ENCODE measurements at regions not wholly inside any gene's neighbourhood (a gene's known extent, or its start where the extent isn't known, plus 50 kb on each side); places are given as distances from the start of the nearest gene placed in this dataset.
"Not testable (repeated sequence)": the region's sequence is repeated elsewhere in the genome, so short reads cannot be mapped to it uniquely, and the experiment has no call there.

DNA sequence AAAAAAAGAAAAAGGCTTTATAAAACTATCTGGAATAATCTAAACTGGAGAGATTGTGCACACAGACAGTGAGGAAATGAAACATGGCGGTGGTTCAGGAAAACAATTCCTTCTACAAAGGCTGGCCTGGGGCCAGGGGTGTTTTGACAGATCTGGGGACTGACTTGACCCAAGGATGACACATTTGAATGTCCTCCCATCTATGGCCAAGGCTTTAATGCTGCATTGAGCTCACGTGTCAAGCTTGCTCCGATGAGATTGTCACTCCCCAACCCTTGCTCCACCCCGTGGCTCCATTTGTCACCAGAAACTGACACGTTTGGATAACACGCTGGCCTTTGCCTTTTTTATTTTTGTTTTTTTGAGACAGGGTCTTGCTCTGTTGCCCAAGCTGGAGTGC, 156.1 kb downstream of the ZFP64 start:
- DNase-seq (ENCODE audit: extremely low spot score) = no peak
- ChIA-PET CTCF (no interaction called here), POLR2A (no interaction called here)
- TF ChIP-seq SUZ12 (IDR thresholded peaks at IDR 0.05) = no peak
- TF ChIP-seq HDGF (IDR thresholded peaks at IDR 0.05; ENCODE audit: borderline replicate concordance) = no peak
- no peak for TF ChIP-seq CTBP1 (IDR thresholded peaks at IDR 0.05; ENCODE audit: borderline replicate concordance)
- no peak for TF ChIP-seq FOXK2 (IDR thresholded peaks at IDR 0.05)
- TF ChIP-seq ELF4 (IDR thresholded peaks at IDR 0.05) = no peak
- no peak for TF ChIP-seq LEF1 (IDR thresholded peaks at IDR 0.05; ENCODE audit: borderline replicate concordance)
- no peak for TF ChIP-seq BHLHE40 (IDR thresholded peaks at IDR 0.05; ENCODE audit: borderline replicate concordance)
- no peak for TF ChIP-seq FOXA1 (IDR thresholded peaks at IDR 0.05)
- no peak for TF ChIP-seq ARNT (IDR thresholded peaks at IDR 0.05)
- no peak for TF ChIP-seq TARDBP (IDR thresholded peaks at IDR 0.05)
- no peak for TF ChIP-seq SP1 (IDR thresholded peaks at IDR 0.05)
- TF ChIP-seq L3MBTL2 (conservative IDR thresholded peaks at IDR 0.05) = no peak
- no peak for TF ChIP-seq ZNF384 (IDR thresholded peaks at IDR 0.05)

- no peak for DNase-seq (ENCODE audit: extremely low spot score)
- CTCF ChIA-PET = interaction anchor here (0.7 to 1.0 kb wide), 2 partner anchors 91 to 340 kb away, joined by 3 read pairs; no protein-coding TSS in a partner anchor
- POLR2A ChIA-PET = no interaction called here
- TF ChIP-seq PKNOX1 (IDR thresholded peaks at IDR 0.05) = no peak
- TF ChIP-seq BHLHE40 (IDR thresholded peaks at IDR 0.05; ENCODE audit: borderline replicate concordance) = no peak
- TF ChIP-seq SP1 (IDR thresholded peaks at IDR 0.05) = no peak
- TF ChIP-seq FOXK2 (IDR thresholded peaks at IDR 0.05) = no peak
- TF ChIP-seq L3MBTL2 (conservative IDR thresholded peaks at IDR 0.05) = no peak
- no peak for TF ChIP-seq CTBP1 (IDR thresholded peaks at IDR 0.05; ENCODE audit: borderline replicate concordance)
- TF ChIP-seq ZNF384 (IDR thresholded peaks at IDR 0.05) = no peak
Observed at GRCh38 chr20:52034581-52034980, 157.0 kb downstream of the ZFP64 start.

DNA sequence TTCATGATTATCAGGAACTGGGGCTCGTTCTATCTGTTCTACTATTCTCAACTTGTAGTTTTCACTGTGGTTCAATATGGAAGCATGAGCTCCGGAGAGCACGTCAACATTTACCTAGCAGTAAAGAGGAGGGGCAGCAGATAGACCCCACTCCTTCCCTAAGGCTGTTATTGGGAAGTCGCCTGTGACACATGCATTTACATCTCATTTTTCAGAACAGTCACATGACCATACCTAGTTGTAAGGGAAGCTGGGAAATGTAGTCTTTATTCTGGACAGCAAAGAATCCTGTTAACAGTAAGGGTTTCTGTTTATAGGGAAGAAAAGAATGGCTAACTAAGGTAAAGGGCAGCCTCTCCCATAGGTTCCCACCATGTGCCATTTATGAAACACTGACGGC, 158.3 kb downstream of the ZFP64 start:
- ChIA-PET POLR2A (no interaction called here), CTCF (no interaction called here)
- no peak for TF ChIP-seq NFRKB (IDR thresholded peaks at IDR 0.05)
- no peak for TF ChIP-seq SUZ12 (IDR thresholded peaks at IDR 0.05)
- no peak for TF ChIP-seq FOXA1 (IDR thresholded peaks at IDR 0.05)
- no peak for TF ChIP-seq SP1 (IDR thresholded peaks at IDR 0.05)
- TF ChIP-seq ARNT (IDR thresholded peaks at IDR 0.05) = no peak
- no peak for TF ChIP-seq CTBP1 (IDR thresholded peaks at IDR 0.05; ENCODE audit: borderline replicate concordance)
- no peak for TF ChIP-seq FOXK2 (IDR thresholded peaks at IDR 0.05)
- no peak for TF ChIP-seq ZNF384 (IDR thresholded peaks at IDR 0.05)
- TF ChIP-seq PKNOX1 (IDR thresholded peaks at IDR 0.05) = no peak
- no peak for TF ChIP-seq BHLHE40 (IDR thresholded peaks at IDR 0.05; ENCODE audit: borderline replicate concordance)
- no peak for TF ChIP-seq HDGF (IDR thresholded peaks at IDR 0.05; ENCODE audit: borderline replicate concordance)
- no peak for TF ChIP-seq LEF1 (IDR thresholded peaks at IDR 0.05; ENCODE audit: borderline replicate concordance)
- no peak for TF ChIP-seq FOXM1 (IDR thresholded peaks at IDR 0.05; ENCODE audit: borderline replicate concordance)
- no peak for TF ChIP-seq ELF4 (IDR thresholded peaks at IDR 0.05)
- no peak for TF ChIP-seq TARDBP (IDR thresholded peaks at IDR 0.05)
- TF ChIP-seq L3MBTL2 (conservative IDR thresholded peaks at IDR 0.05) = no peak
- no peak for DNase-seq (ENCODE audit: extremely low spot score)

DNA sequence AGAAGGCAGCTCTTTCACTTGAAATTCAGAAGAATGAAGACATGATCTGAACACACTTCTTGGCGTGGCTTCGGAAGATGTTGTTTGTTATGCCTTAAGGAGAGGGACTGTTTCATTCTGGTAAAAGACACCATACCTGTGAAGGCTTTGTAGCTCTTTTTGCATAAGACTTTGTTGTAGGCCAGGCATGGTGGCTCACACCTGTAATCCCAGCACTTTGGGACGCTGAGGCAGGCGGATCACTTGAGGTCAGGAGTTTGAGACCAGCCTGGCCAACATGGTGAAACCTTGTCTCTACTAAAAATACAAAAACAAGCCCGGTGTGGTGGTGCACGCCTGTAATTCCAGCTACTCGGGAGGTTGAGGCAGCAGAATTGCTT, 159.3 kb downstream of the ZFP64 start:
- DNase-seq (ENCODE audit: extremely low spot score); POLR2A ChIA-PET: not testable (repeated sequence)
- CTCF ChIA-PET = interaction anchor here (0.6 to 0.7 kb wide), 3 partner anchors 12 to 990 kb away, joined by 3 to 9 read pairs (median 8); no protein-coding TSS in a partner anchor

DNA sequence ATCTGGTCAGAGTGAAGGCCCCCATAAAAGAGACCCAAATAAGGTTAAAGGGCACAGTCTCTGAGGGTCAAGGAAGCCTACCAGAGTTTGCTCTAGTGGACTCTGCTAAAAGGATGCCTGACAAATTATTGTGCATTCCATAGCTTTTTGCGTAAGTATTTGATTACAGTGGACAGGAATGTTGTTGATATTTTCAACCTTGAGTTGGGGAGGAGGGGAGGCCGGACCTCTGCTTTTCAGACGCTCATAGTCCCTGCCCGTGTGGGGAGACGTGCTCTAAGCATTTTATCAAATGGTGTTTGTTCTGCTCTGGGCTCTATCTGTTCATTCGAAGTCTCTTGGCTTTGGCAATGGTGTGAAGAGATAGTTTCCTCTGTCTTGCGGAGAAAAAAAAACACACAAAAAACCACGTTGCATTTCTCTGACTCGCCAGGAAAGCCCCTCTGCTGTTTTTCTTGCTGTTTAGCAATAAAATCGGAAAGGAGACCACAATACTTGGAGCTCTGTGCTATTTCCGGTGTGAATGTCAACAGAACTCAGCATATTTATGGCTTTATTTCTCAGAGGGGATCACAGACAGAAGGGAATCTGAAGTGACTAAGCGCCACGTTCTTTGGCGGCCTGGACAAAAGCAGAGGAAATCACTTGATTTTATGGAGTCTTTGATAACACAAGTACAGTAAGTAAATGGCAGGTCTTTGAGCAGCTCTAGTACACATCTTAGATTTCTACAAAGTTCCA, 159.8 kb downstream of the ZFP64 start:
- TF ChIP-seq FOXM1 (IDR thresholded peaks at IDR 0.05; ENCODE audit: borderline replicate concordance) (no peak), L3MBTL2 (conservative IDR thresholded peaks at IDR 0.05) (no peak), NFRKB (IDR thresholded peaks at IDR 0.05) (no peak), SP1 (IDR thresholded peaks at IDR 0.05) (no peak), FOXK2 (IDR thresholded peaks at IDR 0.05) (no peak)
- CTCF ChIA-PET = interaction anchor here (0.6 to 0.7 kb wide), 3 partner anchors 13 to 989 kb away, joined by 3 to 9 read pairs (median 8); no protein-coding TSS in a partner anchor
- no peak for DNase-seq (ENCODE audit: extremely low spot score)
- POLR2A ChIA-PET = no interaction called here

GRCh38 chr20:52031206-52031562, 160.4 kb downstream of the ZFP64 start:
- TF ChIP-seq HDGF (IDR thresholded peaks at IDR 0.05; ENCODE audit: borderline replicate concordance) = no peak
- no peak for TF ChIP-seq TARDBP (IDR thresholded peaks at IDR 0.05)
- peak; percentile 53; the same call in 1 of the 2 replicates for TF ChIP-seq ZNF384 (IDR thresholded peaks at IDR 0.05)
- no peak for TF ChIP-seq L3MBTL2 (conservative IDR thresholded peaks at IDR 0.05)
- peak; percentile 32; the same call in 1 of the 2 replicates for TF ChIP-seq PKNOX1 (IDR thresholded peaks at IDR 0.05)
- TF ChIP-seq FOXA1 (IDR thresholded peaks at IDR 0.05) = no peak
- DNase-seq (ENCODE audit: extremely low spot score) = no peak
- POLR2A ChIA-PET = no interaction called here
- CTCF ChIA-PET = no interaction called here

- DNase-seq (ENCODE audit: extremely low spot score); CTCF ChIA-PET; POLR2A ChIA-PET: not testable (repeated sequence)
Observed at GRCh38 chr20:52029129-52029528, 162.4 kb downstream of the ZFP64 start.
